Dermis microvascular lymphatic vessel endothelial cell (primary cell): ENCODE measurements at regions not wholly inside any gene's neighbourhood (a gene's known extent, or its start where the extent isn't known, plus 50 kb on each side); places are given as distances from the start of the nearest gene placed in this dataset.
"Not testable (repeated sequence)": the region's sequence is repeated elsewhere in the genome, so short reads cannot be mapped to it uniquely, and the experiment has no call there.

Experiments used
- DNase-seq, 2 donors: peaks; one replicate each; pipeline versions ENCODE4 v3.0.0 to v3.0.0-alpha.2; 2010; ENCODE audit warnings: low read depth in 2 of 2

DNA sequence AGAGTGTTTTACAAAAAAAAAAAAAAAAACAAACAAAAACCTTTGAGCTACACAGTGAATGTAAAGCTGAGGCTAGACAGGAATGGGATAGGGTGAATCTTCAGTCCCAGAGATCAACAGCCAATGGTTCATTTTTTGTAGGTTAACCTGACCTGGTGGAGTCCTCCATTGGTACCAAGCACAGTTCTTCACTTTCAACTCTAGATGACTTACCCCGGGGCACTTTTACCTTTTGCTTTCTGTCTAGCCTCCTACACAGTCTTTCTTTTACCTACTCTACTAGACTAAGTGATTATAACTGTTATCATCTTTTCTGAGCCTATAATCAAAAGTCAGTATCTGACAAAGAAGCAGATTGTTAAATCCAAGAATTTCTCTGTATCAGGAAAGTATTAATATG, 50.9 kb downstream of the ANXA2R start:
- no peak for DNase-seq

DNA sequence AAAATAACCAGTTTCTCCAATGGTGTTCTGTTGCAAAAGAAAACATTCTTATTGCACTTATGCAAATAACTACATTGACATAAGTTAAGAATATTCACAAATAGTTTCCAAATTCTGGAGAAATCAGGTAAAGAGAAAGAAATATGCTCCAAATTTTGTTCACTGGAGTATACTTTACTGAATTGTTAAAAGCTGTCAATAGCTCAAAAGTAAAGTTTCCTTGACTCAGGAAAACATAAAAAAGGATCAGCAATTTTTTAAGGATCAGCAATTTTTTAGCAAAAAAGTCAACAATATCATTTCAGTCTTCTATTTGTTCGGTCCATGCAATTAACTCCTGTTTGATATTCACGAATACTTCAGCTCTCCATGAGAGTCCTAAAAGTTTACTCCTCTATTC, 51.6 kb downstream of the ANXA2R start:
- no peak for DNase-seq

DNA sequence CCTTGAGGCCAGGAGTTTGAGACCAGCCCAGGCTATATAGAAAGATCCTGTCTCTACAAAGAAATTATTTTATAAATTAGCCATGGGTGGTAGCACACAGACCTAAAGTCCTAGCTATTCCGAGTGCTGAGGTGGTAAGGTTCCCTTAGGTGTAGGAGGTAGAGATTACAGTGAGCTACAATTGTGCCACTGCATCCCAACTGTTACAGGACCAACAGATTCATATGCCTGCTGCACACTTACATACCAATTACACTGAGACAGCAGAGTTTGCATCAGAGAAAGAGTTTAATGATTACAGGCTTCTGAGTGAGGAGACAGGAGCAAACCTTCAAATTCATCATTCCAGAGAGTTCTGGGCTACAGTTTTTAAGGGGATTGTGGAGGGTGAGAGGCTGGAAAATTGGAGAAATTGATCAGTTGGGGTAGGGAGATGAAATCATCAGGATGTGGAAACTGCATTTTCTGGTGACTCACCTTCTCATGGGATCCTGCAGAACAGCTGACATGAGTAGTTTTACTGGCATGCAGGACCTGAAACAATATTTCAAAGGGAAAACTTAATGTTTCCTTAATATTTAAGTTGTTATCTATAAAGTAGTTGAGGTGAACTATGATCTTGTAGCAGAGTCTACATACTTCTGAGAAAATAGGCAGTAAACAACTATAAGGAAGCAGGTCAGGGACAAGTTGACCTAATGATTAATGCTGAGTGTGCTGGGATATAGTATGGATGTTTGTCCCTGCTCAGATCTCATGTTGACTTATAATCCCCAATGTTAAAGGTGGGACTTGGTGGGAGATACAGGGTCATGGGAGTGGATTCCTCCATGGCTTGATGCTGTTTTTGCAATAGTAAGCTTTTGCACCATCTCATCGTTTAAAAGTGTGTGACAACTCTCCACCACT, 54.7 kb downstream of the ANXA2R start:
- peak in 1 of 2 donors; percentile 84 for DNase-seq

DNA sequence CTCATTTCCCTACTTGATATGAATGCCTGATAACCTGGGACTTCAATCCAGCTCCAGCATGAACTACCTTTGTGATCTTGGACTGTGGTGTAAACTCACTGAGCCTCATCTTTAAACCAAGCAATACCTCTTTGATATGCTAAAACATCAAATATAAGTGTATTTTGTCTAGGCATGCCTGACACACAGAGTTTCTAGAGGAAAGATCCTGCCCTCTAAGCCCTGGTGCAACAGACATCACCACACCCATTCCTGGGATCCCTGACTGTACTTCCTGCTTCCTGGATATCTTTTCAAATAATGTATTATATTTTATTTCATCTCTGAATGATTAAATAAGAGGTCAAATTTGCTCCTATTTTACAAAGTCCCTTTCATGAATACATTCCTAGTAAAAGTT, 55.8 kb downstream of the ANXA2R start:
- DNase-seq, result peak in 1 of 2 donors; percentile 38

DNA sequence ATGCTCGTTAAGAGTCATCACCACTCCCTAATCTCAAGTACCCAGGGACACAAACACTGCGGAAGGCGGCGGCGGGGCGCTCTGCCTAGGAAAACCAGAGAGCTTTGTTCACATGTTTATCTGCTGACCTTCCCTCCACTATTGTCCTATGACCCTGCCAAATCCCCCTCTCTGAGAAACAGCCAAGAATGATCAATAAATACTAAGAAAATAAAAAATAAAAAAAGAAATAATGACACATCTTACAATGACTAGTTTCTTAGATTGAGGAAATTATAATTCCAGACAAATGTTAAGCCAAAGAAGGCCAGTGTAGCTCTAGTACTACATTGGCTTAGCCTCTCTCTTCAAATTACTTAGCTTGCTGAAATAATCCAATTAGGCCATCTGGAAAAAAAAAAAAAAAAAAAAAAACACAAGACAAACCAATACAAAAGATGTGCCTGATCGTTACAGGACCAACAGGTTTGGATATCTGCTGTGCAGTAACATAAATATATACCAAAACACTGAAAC, 58.0 kb downstream of the ANXA2R start:
- peak in 1 of 2 donors; percentile 48 for DNase-seq

DNA sequence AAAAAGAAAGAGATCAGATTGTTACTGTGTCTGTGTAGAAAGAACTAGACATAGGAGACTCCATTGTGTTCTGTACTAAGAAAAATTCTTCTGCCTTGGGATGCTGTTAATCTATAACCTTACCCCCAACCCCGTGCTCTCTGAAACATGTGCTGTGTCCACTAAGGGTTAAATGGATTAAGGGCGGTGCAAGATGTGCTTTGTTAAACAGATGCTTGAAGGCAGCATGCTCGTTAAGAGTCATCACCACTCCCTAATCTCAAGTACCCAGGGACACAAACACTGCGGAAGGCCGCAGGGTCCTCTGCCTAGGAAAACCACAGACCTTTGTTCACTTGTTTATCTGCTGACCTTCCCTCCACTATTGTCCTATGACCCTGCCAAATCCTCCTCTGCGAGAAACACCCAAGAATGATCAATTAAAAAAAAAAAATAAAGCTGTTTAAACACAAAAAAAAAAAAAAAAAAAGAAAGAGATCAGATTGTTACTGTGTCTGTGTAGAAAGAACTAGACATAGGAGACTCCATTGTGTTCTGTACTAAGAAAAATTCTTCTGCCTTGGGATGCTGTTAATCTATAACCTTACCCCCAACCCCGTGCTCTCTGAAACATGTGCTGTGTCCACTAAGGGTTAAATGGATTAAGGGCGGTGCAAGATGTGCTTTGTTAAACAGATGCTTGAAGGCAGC, 58.6 kb downstream of the ANXA2R start:
- DNase-seq, result not testable (repeated sequence)

DNA sequence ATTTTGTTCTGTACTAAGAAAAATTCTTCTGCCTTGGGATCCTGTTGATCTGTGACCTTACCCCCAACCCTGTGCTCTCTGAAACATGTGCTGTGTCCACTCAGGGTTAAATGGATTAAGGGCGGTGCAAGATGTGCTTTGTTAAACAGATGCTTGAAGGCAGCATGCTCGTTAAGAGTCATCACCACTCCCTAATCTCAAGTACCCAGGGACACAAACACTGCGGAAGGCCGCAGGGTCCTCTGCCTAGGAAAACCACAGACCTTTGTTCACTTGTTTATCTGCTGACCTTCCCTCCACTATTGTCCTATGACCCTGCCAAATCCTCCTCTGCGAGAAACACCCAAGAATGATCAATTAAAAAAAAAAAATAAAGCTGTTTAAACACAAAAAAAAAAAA, 59.1 kb downstream of the ANXA2R start:
- not testable (repeated sequence) for DNase-seq

DNA sequence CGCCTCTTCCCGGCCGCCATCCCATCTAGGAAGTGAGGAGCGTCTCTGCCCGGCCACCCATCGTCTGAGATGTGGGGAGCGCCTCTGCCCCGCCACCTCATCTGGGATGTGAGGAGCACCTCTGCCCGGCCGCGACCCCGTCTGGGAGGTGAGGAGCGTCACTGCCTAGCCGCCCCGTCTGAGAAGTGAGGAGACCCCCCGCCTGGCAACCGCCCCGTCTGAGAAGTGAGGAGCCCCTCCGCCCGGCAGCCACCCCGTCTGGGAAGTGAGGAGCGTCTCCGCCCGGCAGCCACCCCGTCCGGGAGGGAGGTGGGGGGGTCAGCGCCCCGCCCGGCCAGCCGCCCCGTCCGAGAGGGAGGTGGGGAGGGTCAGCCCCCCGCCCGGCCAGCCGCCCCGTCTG, 59.7 kb downstream of the ANXA2R start:
- DNase-seq, result not testable (repeated sequence)

DNA sequence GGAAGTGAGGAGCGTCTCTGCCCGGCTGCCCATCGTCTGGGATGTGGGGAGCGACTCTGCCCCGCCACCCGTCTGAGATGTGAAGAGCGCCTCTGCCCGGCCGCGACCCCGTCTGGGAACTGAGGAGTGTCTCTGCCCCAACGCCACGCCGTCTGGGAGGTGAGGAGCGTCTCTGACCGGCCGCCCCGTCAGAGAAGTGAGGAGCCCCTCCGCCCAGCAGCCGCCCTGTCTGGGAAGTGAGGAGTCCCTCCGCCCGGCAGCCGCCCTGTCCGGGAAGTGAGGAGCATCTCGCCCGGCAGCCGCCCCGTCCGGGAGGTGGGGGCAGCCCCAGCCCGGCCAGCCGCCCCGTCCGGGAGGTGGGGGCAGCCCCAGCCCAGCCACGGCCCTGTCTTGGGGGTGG, 60.9 kb downstream of the ANXA2R start:
- DNase-seq, result not testable (repeated sequence)

DNA sequence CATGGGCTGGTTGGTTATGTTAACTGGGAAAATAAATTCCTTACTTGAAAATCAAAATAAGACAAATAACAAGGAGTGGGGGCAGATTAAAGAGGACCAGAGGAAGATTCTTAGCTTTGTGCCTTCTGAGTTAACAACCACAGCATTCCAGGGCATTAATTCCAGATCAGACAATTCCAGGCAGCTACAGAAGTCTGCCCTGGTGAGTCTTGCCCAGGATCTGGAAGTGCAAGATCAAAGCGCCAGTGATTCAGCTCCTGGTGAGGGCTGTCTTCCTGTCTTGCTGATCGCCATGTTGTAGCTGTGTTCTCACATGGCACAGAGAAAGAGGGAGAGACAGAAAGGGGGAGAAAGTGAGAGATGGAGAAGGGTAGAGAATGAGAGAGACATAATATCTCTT, 65.6 kb downstream of the ANXA2R start:
- no peak for DNase-seq

DNA sequence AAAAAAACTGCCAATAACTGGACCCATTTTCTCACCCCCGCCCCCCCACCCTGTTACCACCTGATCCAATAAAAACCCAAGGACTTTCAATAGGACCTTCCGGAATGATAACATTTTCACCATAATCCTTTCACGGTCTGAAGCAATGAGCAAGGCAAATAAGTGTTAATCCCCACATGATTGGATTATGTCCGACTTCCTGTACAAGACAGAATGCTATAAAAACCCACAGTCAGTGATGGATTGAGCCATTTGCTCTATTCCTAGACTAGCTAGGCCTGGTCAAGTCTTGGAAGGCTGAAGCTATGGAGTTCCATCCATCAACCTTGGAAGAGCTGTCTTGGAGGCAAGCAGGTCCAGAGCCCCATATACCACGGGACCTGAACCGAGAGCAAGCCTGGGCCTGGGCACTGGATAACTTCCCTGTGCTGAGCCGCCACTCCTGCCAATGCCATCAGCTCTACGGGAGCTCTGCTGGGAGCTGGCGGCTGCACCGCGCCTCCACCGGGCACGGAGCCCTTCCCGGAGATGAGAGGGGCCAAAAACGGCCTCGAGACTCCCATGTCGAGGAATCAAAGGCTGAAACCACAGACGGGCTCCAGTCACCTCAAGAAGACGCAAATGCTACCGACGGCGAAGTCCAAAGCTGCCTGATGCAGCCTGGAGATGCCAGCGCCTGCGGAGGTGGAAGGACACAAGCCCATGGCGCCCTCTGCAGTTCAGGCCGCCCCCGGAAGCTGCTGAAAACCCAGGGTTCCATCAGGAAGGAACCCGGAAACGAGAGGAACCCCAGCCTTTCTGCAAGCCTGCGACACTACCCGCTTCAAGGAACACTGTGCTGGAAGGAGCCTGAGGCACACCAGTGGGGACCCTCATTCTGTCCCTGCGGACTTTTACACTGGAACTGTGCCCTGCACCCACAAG, 69.2 kb downstream of the ANXA2R start:
- peak in 1 of 2 donors; percentile 23 for DNase-seq

DNA sequence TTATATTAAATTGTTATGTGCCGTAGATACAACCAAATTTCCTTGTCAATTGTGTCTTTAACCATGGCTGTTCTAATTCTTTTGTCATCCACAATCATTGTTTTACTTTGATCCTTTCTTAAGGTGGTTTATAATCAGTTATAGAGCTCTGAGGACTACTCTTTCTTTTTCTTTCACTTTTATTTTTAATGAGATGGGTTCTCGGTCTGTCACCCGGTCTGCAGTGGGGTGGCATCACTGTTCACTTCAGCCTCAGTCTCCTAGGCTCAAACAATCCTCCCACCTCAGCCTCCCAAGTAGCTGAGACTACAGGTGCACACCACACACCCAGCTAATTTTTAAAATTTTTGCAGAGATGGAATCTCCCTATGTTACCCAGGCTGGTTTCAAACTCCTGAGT, 74.2 kb downstream of the ANXA2R start:
- DNase-seq, result no peak

DNA sequence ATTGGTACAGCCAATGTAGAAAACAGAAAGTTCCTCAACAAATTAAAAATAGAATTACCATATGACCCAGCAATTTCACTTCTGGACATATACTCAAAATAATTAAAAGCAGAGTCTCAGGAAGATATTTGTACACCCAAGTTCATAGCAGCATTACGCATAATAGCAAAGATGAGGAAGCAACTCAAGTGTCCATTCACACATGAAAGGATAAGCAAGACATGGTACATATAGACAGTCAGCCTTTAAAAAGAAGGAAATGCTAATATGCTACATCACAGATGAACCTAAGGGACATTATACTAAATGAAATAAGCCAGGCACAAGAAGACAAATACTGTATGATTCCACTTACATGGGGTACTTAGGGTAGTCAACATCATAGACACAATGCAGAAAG, 76.7 kb downstream of the ANXA2R start:
- no peak for DNase-seq

DNA sequence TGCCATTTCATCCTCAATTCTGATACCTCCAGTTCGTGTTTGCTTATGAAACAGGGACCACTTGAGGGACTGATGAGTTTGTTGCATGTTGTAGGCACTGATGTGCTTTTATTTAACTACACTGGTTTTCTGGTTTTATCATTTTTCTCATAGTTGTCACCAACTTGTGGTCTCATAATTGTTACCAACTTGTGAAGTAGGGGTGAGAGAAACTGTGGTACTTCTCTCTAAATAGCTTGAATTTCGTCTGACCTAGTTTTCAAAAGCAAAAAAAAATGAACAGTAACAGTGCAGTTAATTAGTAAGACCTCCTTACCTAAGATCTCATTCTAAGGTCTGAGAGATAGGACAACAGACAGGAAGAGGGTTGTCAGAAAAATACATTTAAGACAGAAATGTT, 78.0 kb downstream of the ANXA2R start:
- DNase-seq, result no peak

DNA sequence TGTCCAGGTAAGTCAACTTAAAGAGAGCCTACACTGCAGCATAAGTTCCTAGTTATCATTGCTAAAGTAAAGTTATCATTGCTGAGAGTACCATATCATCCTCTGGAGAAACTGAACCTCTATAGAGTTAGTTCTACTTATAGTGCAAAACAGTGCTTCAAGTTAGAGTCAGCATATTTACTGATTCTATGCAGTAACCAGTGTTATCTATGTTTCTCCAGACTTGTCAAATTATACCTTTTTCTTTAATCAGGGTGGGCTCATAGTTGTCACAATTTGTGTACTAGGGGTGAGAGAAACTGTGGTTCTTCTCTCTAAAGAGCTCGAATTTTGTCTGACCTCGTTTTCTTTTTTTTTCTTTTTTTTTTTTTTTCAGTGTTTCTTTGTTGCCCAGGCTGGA, 79.6 kb downstream of the ANXA2R start:
- no peak for DNase-seq

DNA sequence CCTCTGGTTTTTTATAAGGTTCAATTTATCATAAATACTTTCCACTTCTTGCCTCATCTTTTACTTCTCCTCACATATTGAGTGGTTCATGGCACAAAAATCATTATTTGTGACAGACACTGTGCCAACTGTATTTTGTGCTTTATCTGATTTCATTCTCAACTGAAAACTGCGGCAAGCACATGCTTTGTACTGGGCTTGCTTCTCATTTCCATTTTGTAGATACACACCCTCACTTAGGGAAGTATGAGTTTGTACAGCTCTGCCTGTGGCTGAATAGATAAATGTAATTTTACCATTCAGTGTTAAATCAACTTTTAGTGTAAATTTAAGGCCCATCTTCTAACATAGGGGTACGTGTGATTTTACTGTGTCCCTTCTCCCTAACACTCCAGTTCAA, 83.6 kb downstream of the ANXA2R start:
- DNase-seq, result no peak

DNA sequence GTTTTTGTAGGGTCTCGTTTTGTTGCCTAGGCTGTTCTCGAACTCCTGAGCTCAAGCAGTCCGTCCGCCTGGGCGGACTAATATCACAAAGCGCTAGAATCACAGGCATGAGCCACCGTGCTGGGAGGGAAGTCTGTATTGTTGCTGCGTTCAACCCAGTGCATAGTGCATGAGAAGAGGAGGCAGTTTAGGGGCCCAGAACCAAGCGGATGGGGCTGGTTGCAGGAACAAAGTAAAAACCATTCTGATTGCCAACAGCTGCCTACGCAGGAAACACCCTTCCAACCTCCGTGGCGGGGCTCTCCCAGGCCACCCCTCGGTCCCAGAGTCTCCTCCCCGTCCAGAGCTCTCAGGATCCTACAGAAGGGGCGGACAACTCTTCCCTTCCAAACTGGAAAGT, 87.1 kb downstream of the ANXA2R start:
- peak in 1 of 2 donors; percentile 23 for DNase-seq

DNA sequence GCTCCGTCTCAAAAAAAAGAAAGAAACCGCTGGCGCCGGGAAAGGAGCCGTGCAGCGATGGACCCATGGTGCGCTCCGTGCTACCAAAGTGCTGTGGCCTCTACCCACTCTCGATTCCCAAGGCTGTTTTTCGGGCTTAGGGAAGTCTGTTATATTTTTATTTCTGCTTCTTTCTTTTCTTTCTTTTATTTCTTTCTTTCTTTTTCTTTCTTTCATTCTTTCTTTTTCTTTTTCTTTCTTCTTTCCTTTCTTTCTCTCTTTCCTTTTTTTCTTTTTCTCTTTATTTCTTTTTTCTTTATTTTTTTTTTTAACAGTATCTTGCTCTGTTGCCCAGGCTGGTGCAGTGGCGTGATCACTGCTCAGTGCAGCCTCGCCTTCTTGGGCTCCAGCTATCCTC, 87.5 kb downstream of the ANXA2R start:
- peak in 1 of 2 donors; percentile 10 for DNase-seq

DNA sequence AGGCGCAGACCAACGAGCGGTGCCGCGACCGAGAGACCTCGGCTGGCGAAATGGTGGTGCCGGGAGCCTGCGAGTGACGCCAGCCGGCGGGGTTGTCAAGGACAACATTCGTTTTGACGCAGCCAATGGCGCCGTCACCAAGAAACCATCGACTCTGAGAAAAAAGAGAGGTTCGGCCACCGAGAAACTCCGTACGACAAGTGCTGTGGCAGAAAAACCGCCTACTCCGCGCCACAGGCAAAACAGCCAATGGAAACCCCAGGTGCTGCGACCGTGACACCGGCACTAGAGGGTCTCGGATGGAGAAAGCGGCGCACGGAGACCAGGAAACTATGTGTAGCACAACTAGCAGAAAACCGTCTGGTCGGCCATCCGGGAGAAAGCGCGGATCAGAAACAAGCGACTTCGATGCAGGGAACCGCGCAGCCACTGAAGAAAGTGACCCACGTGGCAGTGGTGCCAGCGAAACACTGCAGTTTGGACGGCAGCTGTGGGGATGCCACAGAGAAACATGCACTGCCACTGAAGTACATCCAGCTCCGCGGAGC, 88.8 kb downstream of the ANXA2R start:
- DNase-seq, result peak; percentile 40 to 68

DNA sequence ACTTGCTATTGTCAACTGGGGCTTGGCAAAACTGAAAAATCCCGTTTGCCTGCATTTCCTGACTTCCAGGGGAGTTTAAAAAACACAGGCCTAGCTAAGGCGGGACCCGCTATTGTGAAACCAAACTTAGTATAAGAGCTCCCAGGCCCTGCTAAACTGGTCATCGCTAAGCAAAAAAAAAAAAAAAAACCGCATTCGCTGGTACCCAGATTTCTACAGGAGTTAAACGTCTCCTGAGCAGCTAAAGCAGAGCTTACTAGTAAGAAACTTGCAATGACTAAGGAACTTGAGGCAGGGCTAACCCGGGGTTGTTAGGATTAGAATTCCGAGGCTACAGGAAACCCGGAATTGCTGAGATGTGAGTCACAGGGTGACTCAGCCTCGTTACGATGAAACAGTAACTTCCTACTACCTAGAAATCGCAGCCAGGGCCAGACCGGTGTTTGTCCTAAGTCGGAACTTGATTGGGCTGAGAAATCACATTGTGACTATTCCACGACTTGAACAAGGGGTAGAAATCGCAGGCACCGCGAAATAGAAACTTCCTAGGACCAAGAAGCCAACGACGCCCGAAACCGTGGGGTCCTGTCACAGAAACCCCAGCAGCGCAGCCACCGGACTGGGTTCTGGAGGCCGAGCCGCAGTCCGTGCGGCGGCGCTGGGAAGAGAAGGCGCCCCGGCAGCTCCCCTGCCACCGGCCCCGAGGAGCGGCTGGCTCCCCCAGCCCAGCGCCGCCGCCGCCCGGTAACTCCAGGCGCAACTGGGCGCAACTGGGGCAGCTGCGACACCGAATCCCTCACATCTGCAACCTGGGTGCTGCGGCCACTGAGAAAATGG, 89.4 kb downstream of the ANXA2R start:
- DNase-seq, result peak; percentile 64 to 98
